NCI-H748 (cell line): ENCODE measurements at regions not wholly inside any gene's neighbourhood (a gene's known extent, or its start where the extent isn't known, plus 50 kb on each side); places are given as distances from the start of the nearest gene placed in this dataset.

Experiments
- DNase-seq: peaks from one replicate; lab custom pipeline; 2025; ENCODE audit not compliant: unreplicated experiment; lab: John Stamatoyannopoulos, UW

DNA sequence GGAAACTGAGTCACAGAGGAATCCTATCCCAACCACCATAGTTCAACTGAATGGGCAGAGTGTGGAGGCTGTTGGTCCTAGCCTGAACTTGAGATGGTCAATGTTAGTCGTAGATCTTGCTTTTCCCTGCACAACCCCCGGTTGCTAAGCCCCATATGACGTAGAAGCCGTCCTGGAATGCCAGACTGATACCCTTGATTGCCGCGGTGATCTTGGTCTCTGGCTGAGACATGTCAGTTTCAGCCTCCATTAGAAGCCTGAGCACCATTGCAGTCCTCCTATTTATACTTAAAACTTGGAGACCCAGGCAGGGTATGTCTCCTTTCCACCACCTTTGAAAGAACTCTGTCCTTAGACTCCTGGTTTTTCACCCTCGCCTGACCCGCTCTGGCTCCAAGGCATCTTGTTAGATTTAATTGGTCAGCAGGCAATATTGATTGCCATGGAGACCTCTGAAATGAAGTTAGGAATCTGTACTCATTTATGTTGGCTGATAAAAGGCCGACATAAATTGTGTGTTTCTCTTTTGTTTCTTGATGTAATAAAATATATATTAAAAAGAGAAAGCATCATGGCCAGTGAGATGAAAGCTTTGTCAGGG, 53.4 kb downstream of the RPLP1 start:
- no peak for DNase-seq

DNA sequence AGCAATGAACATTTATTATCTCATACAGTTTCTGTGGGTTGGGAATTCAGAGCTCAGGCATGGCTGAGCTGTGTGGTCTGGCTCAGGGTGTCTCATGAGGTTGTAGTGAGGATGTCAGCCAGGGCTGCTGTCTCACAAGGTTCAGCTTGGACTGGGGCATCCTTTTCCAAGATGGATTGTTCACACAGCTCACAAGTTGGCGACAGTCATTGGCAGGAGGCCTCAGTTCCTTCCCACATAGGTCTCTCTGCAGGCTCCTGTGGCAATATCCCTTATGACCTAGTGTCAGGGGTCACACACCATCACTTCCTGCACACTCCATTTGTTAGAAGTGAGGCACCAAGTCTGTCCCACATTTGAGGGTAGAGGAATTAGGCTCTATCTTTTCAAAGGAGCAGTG, 56.0 kb downstream of the RPLP1 start:
- no peak for DNase-seq

DNA sequence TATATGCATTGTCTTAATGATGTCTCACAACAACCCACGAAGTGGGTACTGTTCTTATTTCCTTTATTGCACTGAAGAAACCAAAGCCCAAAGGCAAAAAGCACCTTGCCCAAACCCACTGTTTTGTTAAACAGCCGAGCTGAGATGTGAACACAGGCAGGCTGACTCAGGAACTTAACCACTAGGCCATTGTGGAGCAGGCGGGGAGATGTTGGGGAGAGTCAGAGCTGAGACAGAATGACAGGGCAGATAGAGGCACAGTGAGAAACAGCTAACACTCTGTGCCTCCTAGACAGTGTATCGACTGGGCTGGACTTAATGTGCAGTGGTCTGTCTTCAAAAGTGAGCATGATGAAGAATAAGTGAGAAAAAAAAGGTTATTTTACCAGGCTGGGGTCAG, 56.5 kb downstream of the RPLP1 start:
- no peak for DNase-seq

DNA sequence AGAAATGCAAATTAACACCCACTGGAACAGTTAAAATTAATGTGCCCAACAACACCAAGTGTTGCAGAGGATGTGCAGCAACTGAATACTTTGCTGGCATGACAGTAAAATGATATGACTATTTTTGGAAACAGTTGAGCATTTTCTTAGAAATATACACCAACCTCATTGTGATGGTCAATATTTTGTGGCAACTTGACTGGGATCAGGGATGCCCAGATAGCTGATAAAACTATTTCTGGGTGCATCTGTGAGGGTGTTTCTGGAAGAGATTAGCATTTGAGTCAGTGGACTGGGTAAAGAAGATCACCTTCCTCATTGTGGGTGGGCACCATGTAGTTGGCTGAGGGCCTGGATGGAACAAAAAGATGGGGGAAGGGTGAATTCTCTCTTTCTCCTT, 57.9 kb downstream of the RPLP1 start:
- DNase-seq: no peak

DNA sequence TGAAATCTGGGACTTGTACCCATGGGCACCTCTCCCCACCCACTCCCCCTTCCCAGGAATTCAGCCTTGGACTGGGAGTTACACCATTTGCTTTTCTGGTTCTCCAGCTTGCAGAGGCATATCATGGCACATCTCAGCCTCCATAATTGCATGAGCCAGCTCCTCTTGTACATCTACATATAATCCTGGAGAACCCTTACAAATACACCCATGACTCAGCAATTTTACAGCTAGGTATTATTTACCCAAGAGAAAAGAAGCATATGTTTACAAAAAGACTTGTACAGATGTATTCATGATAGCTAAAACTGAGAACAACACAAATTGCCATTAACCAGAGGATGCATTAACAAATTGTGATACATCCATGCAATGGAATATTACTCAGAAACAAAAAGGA, 58.4 kb downstream of the RPLP1 start:
- DNase-seq: no peak

DNA sequence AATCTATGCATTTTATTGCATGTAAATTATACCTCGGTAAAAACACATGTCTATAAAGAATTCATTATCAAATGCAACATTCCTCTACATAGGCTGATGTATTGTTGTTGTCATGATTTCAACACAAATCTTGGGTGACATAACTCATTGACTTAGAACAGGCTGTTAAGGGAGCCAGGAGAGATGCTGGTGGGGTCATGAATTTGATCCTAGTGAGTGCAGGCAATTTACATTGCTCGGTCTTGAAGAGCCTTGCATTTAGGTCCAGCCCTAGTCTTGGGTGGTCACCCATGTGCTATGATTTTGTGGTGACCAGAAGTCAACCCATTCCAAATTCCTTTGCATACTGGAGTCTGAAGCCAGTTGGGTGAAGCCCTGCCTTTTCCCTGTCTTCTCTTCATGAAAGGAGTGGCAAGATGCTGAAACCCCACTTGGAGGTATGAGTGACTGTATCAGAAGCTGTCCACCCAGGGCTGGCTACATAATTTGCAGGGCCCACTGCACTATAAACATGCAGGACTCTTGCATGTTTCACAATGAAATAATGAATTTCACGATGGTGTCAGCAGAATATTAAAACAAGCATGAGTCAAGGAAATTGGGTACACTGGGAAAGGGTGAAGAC, 59.2 kb downstream of the RPLP1 start:
- DNase-seq: no peak

DNA sequence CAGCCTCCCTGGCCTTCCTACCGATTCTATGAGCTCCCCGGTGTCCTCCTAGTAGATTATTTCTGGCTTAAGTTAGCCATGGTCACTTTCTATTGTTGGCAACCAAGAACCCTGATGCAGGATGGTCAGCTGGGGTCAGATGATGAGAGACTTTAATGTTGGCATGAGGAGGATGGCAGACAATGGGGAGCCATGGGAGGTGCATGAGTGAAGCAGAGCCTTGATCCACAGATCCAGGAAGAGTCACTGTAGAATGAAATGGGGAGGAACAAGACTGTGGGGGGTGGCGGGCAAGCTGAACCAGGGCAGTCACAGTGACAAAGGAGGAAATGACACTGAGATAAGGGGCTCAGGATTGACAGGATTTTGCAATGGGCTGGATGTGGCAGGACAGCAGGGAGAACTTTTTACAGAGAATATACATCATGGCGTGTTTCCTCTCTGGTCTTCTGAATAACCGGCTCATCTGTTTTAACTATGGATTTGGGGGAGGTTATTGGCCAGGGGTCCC, 60.9 kb downstream of the RPLP1 start:
- no peak for DNase-seq

DNA sequence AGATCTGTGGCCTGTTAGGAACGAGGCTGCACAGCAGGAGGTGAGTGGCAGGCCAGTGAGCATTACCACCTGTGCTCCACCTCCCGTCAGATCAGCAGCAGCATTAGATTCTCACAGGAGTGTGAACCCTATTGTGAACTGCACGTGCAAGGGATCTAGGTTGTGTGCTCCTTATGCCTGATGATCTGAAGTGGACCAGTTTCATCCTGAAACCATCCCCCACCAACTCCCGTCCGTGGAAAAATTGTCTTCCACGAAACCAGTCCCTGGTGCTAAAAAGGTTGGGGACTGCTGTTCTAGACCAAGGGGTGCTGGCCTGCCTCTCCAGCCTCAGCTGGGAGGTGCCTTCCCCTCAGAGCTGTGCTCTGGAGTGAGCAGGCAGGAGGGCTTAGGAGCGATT, 61.4 kb downstream of the RPLP1 start:
- no peak for DNase-seq

DNA sequence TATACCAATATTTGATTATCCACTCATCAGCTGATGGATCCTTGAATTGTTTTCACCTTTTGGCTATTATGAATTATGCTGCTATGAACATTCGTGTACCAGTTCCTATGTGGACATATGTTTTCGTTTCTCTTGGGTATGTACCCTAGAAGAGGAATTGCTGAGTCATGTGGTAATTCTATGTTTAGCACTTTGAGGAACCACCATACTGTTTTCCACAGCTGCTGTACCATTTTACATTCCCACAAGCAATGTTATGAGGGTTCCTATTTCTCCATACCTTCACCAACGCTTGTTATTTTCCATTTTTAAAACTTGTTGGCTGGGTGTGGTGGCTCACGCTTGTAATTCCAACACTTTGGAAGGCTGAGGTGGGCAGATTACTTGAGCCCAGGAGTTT, 62.9 kb downstream of the RPLP1 start:
- DNase-seq: no peak

DNA sequence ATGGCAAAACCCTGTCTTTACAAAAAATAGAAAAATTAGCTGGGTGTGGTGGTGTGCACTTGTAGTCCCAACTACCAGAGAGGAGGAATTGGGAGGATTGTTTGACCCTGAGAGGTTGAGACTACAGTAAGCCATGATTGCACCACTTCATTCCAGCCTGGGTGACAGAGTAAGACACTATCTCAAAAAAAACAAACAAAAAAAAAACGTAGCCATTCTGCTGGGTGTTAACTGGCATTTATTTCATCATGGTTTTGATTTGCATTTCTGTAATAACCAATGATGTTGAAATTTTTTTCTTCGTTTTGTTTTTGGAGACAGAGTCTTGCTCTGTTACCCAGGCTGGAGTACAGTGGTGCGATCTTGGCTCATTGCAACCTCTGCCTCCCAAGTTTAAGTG, 63.3 kb downstream of the RPLP1 start:
- DNase-seq: no peak

DNA sequence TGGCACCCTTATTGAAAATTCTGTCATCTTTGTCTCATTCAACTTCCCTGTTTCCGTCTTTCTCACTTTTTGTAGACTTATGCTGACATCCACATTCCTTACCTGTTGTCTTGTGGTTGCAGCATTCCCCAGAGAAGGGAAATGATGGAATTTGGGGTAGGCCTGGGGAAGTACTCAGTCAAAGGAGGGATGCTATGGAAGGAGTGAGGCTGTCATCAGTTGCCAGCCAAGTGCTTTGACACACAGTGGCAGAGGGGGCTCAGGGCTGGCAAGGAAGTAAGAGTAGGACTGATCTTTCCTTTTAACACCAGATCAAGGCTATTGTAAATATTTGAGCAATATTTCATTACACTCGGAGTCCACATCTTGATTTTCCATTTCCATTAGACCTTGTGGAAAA, 64.4 kb downstream of the RPLP1 start:
- no peak for DNase-seq

DNA sequence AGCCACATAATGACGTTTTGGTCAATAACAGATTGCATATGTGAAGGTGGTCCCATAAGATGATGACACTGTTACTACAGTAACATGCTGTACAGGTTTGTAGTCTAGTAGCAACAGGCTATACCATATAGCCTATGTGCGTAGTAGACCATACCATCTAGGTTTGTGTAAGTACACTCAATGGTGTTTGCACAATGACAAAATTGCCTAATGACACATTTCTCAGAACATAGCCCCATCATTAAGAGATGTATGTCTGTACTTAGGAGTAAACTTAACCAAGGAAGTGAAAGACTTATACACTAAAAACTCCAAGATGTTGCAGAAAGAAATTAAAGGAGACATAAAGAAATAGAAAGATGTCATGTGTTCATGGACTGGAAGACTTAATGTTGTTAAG, 66.2 kb downstream of the RPLP1 start:
- DNase-seq: no peak

DNA sequence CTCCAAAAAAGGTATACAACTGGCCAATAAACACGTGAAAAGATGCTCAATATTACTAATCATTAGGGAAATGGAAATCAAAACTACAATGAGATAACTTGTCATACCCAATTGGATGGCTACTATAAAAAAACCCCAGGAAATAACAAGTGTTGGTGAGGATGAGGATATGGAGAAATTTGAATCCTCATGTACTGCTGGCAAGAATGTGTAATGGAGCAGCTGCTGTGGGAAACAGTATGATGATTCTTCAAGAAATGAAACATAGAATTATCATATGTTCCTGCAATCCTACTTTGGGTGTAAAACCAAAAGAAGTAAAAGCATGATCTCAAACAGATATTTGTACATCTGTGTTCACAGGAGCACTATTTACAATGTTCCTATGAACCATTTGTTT, 67.4 kb downstream of the RPLP1 start:
- no peak for DNase-seq

DNA sequence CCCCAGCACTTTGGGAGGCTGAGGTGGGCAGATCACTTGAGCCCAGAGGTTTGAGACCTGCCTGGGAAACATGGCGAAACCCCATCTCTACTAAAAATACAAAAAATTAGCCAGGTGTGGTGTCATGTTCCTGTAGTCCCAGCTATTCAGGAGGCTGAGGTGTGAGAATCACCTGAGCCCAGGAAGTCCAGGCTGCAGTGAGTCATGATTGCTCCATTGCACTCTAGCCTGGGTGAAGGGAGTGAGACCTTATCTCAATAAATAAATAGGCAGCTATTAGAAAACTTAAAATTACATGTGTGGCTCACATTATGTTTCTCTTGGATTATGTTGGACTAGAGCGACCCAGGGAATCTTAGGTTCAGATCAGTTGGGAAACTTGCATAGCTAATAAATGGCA, 69.7 kb downstream of the RPLP1 start:
- no peak for DNase-seq

DNA sequence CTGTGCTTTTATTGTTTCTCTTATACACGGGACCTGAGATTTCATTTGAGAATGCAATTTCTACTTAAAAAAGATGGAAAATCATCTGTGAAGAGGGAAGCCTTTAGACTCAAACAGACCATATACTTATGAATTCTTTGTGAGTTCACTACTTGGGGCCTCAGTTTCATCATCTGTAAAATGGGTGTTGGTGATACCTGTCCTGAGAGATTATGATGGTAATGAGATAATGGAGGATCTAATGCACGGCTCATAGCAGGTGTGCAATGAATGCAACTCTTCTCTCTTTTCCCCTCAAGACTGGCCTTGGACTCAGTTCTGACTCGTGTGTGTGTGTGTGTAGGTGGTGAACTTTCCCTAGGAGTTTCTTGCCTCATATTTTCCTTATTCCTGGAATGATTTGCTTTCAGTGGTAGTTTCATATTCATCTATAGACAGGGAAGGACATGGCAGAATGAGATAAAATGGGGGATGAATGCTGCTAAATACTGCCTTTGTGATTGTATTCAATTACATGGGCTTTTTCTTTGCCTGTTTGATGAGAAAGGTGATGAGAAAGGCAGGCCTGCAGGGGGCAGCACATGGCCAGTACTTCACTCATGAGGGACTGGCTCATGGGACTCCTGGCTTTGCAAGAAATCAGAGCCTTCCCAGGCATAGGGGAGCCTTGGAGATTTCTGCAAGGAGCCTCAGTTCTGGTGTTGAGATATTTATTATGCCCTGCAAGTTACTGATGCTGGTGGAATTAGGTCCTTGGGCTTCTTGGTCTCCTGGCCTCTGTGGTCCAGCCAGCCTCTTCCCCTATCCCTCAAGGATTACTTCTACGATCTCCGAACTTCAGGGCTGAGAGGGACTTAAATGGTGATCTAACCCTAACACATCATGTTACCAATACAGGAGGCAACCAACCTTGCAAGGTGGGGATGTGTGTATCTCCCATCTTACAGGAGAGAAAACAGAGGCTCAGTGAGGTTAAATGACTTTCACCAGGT, 70.7 kb downstream of the RPLP1 start:
- peak; percentile 67 for DNase-seq

DNA sequence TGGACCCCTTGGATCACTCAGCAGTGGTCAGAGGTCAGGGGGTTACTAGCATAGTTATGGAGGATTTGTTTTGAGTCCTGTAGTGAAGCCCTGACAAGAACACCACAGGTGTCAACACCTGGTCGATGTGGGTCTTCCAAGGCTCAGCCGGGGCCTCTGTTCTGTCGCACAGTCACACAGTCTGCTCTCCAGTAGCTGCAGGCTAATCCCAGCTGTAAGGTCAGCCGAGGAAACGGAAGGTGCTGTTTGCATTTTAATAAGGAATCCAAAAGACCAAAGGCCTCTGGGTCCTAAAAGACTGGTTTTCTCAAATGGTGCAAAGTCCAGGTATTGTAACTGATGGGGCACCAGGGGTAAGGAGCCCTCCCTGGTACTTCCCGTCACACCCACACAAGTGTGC, 71.7 kb downstream of the RPLP1 start:
- DNase-seq: no peak

DNA sequence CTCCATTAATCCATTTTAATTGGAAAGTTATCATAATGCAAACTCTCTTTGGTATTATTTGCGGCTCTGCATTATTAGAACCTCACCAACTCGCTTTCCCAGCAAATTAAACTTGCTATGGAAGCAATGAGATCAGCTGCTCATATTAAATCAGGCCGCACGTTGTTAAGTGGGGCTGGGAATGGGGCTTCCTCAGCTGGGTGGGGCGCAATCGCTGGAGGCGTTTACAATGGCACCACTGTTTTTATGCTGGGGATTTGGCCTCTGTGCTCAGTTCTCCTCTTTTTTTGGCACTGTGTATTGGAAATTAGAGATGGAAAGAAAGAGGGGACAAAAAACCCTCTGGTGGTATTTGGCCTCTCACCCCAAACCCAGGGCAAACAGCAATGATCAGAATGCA, 72.2 kb downstream of the RPLP1 start:
- DNase-seq: peak; percentile 16

DNA sequence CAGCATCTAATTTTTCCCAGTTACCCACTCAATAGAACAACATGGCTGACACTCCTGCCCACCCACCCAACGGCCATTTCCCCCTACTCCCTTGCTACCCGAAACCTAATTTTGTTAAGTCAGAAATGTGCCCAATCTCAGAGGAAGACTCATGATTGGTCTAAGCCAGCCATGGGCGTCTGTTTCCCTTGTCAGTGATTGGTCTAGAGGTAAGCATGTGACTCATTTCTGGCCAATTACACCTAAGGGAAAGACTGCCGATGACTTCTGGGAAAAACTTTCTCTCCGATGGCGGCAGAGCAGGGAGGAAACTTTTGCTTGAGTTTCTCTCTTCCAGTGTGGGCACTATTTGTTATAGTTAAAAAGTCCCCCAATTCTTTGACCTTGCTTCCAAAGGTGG, 72.9 kb downstream of the RPLP1 start:
- DNase-seq: no peak

DNA sequence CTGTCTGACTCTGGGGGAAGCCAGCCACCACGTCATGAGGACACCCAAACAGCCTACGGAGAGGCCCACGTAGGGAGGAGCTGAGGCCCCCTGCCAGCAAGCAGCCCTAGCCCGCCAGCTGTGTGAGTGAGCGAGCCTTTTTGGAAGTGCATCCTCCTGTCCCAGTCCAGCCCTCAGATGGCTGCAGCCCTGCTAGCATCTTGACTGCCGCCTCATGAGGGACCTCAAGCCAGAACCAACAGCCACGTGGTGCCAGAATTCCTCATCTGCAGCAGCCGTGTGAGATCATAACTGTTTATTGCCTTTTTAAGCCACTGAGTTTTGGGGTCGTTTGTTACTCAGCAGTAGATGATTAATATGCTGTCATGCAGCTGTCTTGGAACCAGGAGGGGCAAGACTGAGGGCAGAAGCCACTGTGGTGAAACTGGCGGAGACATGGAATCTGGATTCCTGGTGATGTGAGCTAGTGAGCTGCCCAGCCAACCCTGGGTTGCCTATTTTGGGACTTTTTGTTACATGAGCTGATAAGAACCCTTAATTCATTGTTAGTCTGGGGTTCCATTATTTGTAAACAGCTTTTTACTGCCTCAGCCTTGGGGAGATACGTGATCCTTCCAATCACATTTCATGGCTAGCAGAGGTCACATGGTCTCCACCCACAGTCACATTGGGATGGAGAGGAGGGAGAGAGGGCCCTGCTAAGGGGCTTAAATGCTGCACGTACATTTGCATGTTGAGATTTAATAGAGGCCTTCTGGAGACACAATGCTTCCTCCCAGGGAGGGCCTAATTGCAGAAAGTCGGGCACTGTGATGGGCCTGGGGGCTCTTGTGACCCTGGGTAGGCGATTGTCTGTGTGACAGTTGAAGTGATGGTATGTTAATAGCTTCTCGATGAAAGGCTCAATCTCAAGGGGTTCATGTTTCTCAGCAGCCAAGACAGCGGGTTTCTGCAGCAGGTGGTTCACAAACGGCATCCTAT, 73.8 kb downstream of the RPLP1 start:
- no peak for DNase-seq

DNA sequence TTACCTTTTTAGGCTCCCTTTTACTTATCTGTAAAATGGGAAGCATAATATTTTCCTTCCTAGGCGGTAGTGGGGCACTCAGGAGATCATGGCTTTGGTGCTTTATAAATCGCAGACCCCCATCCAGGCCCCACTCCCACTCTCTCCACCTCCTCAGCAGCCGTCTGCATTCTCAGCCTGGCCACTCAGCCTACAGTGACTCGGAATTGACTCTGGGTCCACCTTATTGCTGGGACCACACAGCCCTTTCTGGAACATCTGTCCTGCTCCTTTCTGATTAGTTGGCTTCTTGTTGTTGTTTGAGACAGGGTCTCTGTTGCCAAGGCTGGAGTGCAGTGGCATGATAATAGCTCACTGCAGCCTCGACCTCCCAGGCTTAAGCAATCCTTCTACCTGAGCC, 76.5 kb downstream of the RPLP1 start:
- DNase-seq: no peak
